WTC11 (cell line): ENCODE measurements at regions not wholly inside any gene's neighbourhood (a gene's known extent, or its start where the extent isn't known, plus 50 kb on each side); places are given as distances from the start of the nearest gene placed in this dataset.

Experiments used
- AFF4 ChIP-seq: sonication (generic); formaldehyde crosslinking; IDR thresholded peaks from 2 replicates; pipeline ENCODE4 v1.8.1; 2023; ENCODE audit warnings: mild to moderate bottlenecking, missing genetic modification reagents, borderline replicate concordance
- ATF1 ChIP-seq: sonication (generic); formaldehyde crosslinking; IDR thresholded peaks from 2 replicates; pipeline ENCODE4 v1.8.1; 2023; ENCODE audit warnings: mild to moderate bottlenecking, moderate library complexity, missing genetic modification reagents
- CBFB ChIP-seq: sonication (generic); formaldehyde crosslinking; IDR thresholded peaks from 2 replicates; pipeline ENCODE4 v1.8.1; 2022; ENCODE audit warnings: mild to moderate bottlenecking, low read depth, missing genetic modification reagents
- CTCF ChIP-seq: fragments of 200-600 bp; IDR thresholded peaks from 2 replicates; pipeline ENCODE4 v1.8.0; 2022; ENCODE audit warnings: antibody characterized with exemption
- ELF4 ChIP-seq: sonication (generic); formaldehyde crosslinking; IDR thresholded peaks from 2 replicates; pipeline ENCODE4 v1.8.1; 2022; ENCODE audit warnings: low read depth, mild to moderate bottlenecking, moderate library complexity, missing genetic modification reagents
- MAX ChIP-seq: sonication (generic); formaldehyde crosslinking; IDR thresholded peaks from 2 replicates; pipeline ENCODE4 v1.8.0; 2022; ENCODE audit warnings: mild to moderate bottlenecking, missing genetic modification reagents
- NR2C2 ChIP-seq: sonication (generic); formaldehyde crosslinking; IDR thresholded peaks from 2 replicates; pipeline ENCODE4 v1.8.0; 2022; ENCODE audit warnings: mild to moderate bottlenecking, missing genetic modification reagents
- PRDM15 ChIP-seq: sonication (generic); formaldehyde crosslinking; IDR thresholded peaks from 2 replicates; pipeline ENCODE4 v1.8.0; 2022; ENCODE audit warnings: missing genetic modification reagents
- SP1 ChIP-seq: sonication (generic); formaldehyde crosslinking; conservative IDR thresholded peaks from 2 replicates; pipeline ENCODE4 v1.8.1; 2022; ENCODE audit warnings: missing genetic modification reagents
- TP53 ChIP-seq: sonication (generic); formaldehyde crosslinking; IDR thresholded peaks from 2 replicates; pipeline ENCODE4 v1.8.1; 2023; ENCODE audit warnings: mild to moderate bottlenecking, missing genetic modification reagents
- ZBTB21 ChIP-seq: sonication (generic); formaldehyde crosslinking; IDR thresholded peaks from 2 replicates; pipeline ENCODE4 v1.8.1; 2023; ENCODE audit warnings: mild to moderate bottlenecking, missing genetic modification reagents, borderline replicate concordance
- TF ChIP-seq, protein P1 (sequence below): sonication (generic); formaldehyde crosslinking; conservative IDR thresholded peaks from 2 replicates; pipeline ENCODE4 v1.8.1; 2022; ENCODE audit warnings: mild to moderate bottlenecking, missing genetic modification reagents
- TF ChIP-seq, protein P2 (sequence below): sonication (generic); formaldehyde crosslinking; IDR thresholded peaks from 2 replicates; pipeline ENCODE4 v1.8.1; 2023; ENCODE audit warnings: mild to moderate bottlenecking, missing genetic modification reagents, moderate library complexity

DNA sequence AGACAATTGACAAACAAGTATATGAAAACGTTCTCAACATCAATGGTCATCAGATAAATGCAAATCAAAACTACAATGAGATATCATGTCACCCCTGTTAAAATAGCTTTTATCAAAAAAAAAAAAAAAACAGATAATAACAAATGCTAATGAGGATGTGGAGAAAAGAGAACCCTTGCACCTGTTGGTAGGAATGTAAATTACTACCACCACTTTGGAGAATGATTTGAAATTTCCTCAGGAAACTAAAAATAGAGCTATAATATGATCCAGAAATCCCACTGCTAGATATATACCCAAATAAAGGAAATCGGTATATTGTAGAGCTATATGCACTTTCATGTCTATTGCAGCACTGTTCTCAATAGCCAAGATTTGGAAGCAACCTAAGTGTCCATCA lies 470.6 kb upstream of the FSTL5 start:
- TF ChIP-seq NR2C2 (CRISPR knock-in tag) (no peak), TP53 (CRISPR knock-in tag) (no peak), ELF4 (CRISPR knock-in tag) (no peak), MAX (CRISPR knock-in tag) (no peak), ZBTB21 (CRISPR knock-in tag) (no peak), CTCF (no peak), PRDM15 (CRISPR knock-in tag) (no peak), SP1 (CRISPR knock-in tag) (no peak), ATF1 (CRISPR knock-in tag) (no peak), AFF4 (CRISPR knock-in tag) (no peak), CBFB (no peak)
- TF ChIP-seq, protein P1, sequence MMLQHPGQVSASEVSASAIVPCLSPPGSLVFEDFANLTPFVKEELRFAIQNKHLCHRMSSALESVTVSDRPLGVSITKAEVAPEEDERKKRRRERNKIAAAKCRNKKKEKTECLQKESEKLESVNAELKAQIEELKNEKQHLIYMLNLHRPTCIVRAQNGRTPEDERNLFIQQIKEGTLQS = no peak
- TF ChIP-seq, protein P2, sequence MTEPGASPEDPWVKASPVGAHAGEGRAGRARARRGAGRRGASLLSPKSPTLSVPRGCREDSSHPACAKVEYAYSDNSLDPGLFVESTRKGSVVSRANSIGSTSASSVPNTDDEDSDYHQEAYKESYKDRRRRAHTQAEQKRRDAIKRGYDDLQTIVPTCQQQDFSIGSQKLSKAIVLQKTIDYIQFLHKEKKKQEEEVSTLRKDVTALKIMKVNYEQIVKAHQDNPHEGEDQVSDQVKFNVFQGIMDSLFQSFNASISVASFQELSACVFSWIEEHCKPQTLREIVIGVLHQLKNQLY = no peak
